SIG-M5 (cell line): ENCODE measurements at regions not wholly inside any gene's neighbourhood (a gene's known extent, or its start where the extent isn't known, plus 50 kb on each side); places are given as distances from the start of the nearest gene placed in this dataset.

Source experiments
- DNase-seq: peaks from one replicate; lab custom pipeline; 2025; lab: John Stamatoyannopoulos, UW

- no peak for DNase-seq
These were observed 131.3 kb upstream of the AGA start for GRCh38 chr4:177573507-177573906.

GRCh38 chr4:177574446-177574845 is 132.2 kb upstream of the AGA start:
- no peak for DNase-seq

- no peak for DNase-seq
These were observed 137.4 kb upstream of the AGA start for GRCh38 chr4:177579649-177580048.

- DNase-seq: no peak
These were observed 140.8 kb upstream of the AGA start for GRCh38 chr4:177582992-177583391.

GRCh38 chr4:177587989-177588388 is 145.8 kb upstream of the AGA start:
- DNase-seq: no peak

- no peak for DNase-seq
These were observed 153.1 kb upstream of the AGA start for GRCh38 chr4:177595386-177595785.

- DNase-seq: no peak
These were observed 153.8 kb upstream of the AGA start for GRCh38 chr4:177596035-177596434.

- DNase-seq: no peak
These were observed 154.8 kb upstream of the AGA start for GRCh38 chr4:177596991-177597390.

GRCh38 chr4:177605252-177605651 is 163.0 kb upstream of the AGA start:
- DNase-seq: no peak

GRCh38 chr4:177607111-177607573 is 164.9 kb upstream of the AGA start:
- no peak for DNase-seq

GRCh38 chr4:177611974-177612664 is 169.9 kb upstream of the AGA start:
- no peak for DNase-seq

GRCh38 chr4:177612684-177613083 is 170.4 kb upstream of the AGA start:
- DNase-seq: no peak

- no peak for DNase-seq
These were observed 190.2 kb upstream of the AGA start for GRCh38 chr4:177632481-177632880.

GRCh38 chr4:177638871-177639270 is 196.6 kb upstream of the AGA start:
- no peak for DNase-seq

GRCh38 chr4:177640864-177641263 is 198.6 kb upstream of the AGA start:
- DNase-seq: no peak

- DNase-seq: no peak
These were observed 218.0 kb upstream of the AGA start for GRCh38 chr4:177660223-177660622.

GRCh38 chr4:177667687-177668086 is 225.4 kb upstream of the AGA start:
- no peak for DNase-seq

- no peak for DNase-seq
These were observed 229.2 kb upstream of the AGA start for GRCh38 chr4:177671387-177671786.

GRCh38 chr4:177671845-177672244 is 229.6 kb upstream of the AGA start:
- DNase-seq: no peak

GRCh38 chr4:177673985-177674489 is 231.8 kb upstream of the AGA start:
- DNase-seq: no peak

GRCh38 chr4:177680308-177680707 is 238.1 kb upstream of the AGA start:
- no peak for DNase-seq

GRCh38 chr4:177681902-177682301 is 239.7 kb upstream of the AGA start:
- DNase-seq: no peak

GRCh38 chr4:177687117-177687516 is 244.9 kb upstream of the AGA start:
- DNase-seq: no peak

- no peak for DNase-seq
These were observed 250.7 kb upstream of the AGA start for GRCh38 chr4:177692907-177693306.
